GM20000 (cell line): ENCODE measurements at regions not wholly inside any gene's neighbourhood (a gene's known extent, or its start where the extent isn't known, plus 50 kb on each side); places are given as distances from the start of the nearest gene placed in this dataset.

Source experiments
- DNase-seq: peaks from one replicate; pipeline ENCODE4 v3.0.0; 2012; ENCODE audit warnings: low spot score
- TF ChIP-seq, protein P1 (sequence below): IDR thresholded peaks from 2 replicates; pipeline ENCODE4 v1.5.1; 2012; ENCODE audit warnings: mild to moderate bottlenecking, control low read depth; ENCODE audit errors: extremely low read depth, missing control alignments

DNA sequence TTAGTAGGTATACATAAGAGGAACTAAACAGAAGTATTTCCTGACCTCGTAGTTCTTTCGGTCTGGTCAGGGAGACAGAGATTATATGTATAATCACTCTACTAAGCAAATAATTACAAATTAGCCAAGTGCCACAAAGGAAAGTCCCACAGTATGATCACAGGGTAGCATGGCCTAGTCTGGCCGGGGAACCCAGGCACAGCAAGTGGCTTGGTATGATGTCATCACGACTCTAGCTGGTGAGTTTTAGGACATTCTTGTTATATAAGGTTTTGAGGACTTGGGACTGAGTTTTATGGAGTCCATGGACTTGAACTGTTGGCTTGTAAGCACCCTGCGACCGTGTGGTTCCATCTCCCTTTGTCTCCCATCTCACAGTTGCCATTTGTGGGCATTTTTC, 316.5 kb upstream of the ZFHX3 start:
- DNase-seq = no peak
- TF ChIP-seq, protein P1, sequence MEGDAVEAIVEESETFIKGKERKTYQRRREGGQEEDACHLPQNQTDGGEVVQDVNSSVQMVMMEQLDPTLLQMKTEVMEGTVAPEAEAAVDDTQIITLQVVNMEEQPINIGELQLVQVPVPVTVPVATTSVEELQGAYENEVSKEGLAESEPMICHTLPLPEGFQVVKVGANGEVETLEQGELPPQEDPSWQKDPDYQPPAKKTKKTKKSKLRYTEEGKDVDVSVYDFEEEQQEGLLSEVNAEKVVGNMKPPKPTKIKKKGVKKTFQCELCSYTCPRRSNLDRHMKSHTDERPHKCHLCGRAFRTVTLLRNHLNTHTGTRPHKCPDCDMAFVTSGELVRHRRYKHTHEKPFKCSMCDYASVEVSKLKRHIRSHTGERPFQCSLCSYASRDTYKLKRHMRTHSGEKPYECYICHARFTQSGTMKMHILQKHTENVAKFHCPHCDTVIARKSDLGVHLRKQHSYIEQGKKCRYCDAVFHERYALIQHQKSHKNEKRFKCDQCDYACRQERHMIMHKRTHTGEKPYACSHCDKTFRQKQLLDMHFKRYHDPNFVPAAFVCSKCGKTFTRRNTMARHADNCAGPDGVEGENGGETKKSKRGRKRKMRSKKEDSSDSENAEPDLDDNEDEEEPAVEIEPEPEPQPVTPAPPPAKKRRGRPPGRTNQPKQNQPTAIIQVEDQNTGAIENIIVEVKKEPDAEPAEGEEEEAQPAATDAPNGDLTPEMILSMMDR = no peak

DNA sequence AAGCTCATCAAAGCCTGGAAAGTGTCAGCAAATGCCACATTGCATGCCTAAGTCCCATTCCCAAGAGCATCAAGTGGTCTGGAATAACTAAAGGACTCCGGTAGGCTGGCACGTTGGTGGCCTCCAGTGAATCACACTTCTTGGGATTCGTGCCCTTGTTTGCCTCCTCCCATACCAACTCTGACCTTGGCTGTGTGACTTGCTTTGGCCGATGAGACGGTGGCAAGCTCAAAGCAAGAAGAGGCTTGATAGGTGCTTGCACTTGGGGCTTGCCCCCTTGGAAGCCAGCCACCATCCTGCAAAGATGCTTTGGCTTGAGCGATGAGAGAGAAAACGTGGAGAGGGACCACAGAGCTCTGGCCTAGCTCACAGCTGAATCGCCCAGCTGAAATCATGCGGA, 313.1 kb upstream of the ZFHX3 start:
- TF ChIP-seq, protein P1 = no peak
- no peak for DNase-seq

DNA sequence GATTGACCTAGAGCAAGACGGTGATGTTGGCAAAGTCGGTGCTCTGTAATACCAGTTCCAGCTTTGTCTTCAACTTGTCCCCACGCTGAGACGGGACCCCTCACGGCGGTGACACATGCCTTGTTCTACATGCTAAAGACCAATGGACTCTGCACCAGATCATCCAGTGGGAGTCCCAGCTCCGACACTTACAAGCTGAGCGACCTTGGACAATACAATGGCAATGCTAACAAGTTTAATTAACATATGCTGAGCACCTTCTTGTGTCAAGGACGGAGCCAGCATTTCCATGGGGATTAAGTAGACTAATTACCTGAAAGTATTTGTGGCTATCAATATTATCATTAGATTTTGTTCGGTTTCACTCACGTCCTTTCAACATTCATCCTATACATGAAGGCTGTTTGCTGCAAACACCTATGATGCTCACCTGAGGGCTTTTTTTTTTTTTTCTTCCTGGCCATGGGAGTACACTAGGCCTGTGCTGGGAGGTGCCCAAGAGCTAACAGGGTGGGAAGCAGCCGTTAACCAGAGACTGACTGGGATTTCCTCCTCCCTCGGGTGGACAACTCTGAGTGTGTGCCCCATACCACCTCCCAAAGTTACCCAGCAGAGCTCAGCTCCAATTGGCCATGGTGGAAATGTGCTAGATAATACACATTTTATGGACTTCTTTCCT, 308.6 kb upstream of the ZFHX3 start:
- no peak for DNase-seq
- TF ChIP-seq, protein P1 = no peak

DNA sequence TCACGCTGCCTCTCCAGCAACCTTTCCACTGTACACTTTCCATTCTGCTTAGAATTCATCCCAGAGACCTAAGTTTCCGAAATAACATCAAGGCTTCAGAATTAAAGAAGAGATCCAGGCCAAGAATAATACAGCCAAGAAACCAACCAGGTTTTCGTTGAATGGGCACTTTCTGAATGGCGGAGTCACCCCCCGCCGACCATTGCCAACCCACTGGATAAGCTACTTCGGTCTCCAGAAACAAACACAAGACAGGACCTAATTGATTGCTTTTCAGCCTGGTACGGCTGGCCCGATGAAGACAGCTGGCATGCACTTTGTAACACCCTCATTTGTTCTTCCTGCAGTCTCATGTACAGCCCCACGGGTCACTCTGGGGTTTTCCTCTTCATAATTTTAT, 308.1 kb upstream of the ZFHX3 start:
- TF ChIP-seq, protein P1 = no peak
- no peak for DNase-seq

DNA sequence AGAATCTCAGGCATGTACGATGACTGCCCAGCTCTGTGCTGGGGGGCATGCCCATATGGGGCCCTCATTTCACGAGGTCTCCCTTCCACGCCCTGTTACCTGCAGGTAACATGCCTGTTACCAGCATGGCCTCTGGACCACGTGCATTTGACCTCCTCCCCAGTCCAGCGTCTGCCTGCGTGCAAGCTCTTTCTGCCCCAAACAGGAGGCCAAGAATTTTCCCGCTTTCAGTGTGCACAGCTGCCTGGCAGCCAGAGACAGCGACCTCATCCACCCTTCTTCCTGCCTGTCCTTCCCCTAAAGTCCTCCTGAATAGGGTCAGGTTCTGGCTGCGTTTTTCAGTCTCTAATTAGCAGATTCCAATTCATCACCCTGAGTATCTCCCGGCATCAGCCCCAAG, 306.5 kb upstream of the ZFHX3 start:
- DNase-seq = no peak
- TF ChIP-seq, protein P1 = no peak

DNA sequence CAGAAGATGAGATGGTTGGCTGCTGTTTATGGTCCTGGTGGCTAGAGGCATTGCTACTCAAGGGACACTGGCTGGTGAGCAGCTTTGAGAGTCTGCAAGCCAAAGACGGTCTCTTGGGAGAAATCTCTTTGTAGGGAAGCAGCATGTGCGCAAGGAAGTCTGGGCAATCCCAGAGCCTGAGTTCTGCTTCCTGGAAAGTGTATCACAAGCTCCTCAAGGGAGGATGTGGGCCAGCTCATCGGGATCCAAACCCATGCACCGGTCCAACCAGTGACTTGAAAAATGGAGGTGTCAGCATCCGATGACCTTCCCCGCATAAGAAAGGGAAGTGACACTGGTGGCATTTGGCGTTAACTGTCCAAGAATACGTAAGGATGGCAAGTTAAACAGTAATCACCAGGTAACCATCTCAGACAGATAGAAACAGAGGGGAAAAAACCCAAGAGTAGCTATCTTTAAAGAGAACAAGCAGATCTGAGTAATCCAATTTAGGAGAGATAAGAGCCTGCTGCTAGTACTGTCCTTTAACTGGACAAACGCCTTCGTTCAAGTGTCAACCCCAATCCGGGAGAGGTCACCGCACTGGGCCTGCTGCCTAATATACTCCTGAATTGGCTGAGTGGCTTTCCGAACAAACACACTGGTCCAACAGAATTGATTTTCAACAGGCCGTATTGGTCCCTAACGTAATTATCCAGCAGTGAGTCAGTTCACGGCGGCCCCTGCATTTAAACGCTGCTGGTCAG, 303.0 kb upstream of the ZFHX3 start:
- DNase-seq = no peak
- TF ChIP-seq, protein P1 = no peak

DNA sequence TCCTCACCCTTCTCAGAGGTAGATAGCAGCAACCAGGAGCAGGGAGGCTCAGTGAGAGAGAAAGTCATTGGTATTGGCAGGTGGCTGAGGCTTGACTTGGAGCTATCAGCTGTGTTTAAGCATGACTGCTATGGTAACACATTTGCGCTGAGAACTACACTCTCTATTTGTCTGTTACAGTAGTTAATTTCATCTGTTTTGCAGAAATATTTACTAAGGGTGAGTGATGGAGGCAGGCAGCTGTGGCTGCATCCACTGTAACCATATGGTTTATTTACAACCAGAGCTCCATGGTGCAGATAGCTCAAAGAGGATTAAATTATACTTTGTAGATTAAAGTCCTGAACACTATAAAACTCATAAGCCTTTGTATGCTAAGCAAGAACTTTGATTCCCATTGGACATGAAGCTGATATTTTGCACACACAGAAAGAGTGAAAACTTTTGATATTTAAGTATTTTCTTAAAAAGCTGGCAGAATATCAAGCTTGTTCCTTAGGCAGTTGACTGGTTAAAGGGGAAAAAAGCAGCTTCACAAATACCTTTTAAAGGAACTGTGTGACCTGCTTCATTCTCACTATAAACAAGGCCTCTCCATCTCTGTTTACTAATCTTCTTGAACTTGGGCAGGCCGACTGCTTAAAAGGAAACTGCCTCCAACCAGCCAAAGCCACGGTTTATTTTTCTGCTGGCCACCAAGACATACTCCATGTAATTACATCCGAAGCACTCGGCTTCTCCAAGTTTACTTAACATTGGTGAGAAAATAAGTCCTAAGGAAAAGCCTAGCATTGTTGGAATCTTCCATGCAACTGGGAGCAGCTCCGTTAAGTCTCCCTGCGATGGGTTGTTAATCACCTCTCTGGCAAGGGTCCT, 299.8 kb upstream of the ZFHX3 start:
- DNase-seq = no peak
- TF ChIP-seq, protein P1 = no peak
